A673 (cell line): ENCODE measurements at regions not wholly inside any gene's neighbourhood (a gene's known extent, or its start where the extent isn't known, plus 50 kb on each side); places are given as distances from the start of the nearest gene placed in this dataset.

ENCODE experiments used
- BruUV-seq: library from RNA; stranded (reverse); fragments of 400-500 nt; replicated peaks from 2 replicates; lab custom pipeline; 2021; lab: Mats Ljungman, UMichigan
- CTCF ChIA-PET: fragments of 300-600 bp; sonication (Branson Sonifier 250); formaldehyde crosslinking; loops from one replicate; lab custom pipeline; 2022; ENCODE audit warnings: antibody characterized with exemption; lab: Charles Lee
- POLR2A ChIA-PET: fragments of 300-600 bp; sonication (Branson Sonifier 250); formaldehyde crosslinking; loops from one replicate; lab custom pipeline; 2022; ENCODE audit warnings: antibody characterized with exemption; ENCODE audit not compliant: low non-redundant PET; lab: Charles Lee
- DNase-seq: peaks from one replicate; pipeline ENCODE4 v3.0.0-alpha.2; 2015; ENCODE audit warnings: low spot score
- H3K27ac ChIP-seq: fragments of 200-600 bp; sonication (generic); 2 replicates; pipeline ENCODE4 v1.5.1; 2016; ENCODE audit warnings: mixed run types, low read depth, mild to moderate bottlenecking, mixed read lengths, antibody characterized with exemption, low read length; ENCODE audit not compliant: poor library complexity, severe bottlenecking
- H3K27me3 ChIP-seq: fragments of 200-600 bp; sonication (generic); replicated peaks from 2 replicates; pipeline ENCODE4 v1.6.1; 2017; ENCODE audit warnings: mixed run types, low read depth, mild to moderate bottlenecking, mixed read lengths, antibody characterized with exemption, low read length; ENCODE audit not compliant: insufficient read depth, poor library complexity
- H3K36me3 ChIP-seq: fragments of 200-600 bp; sonication (generic); 2 replicates; pipeline ENCODE4 v1.6.1; 2016; ENCODE audit warnings: mixed run types, mild to moderate bottlenecking, mixed read lengths, antibody characterized with exemption, low read length; ENCODE audit not compliant: insufficient read depth, poor library complexity, severe bottlenecking
- H3K4me1 ChIP-seq: fragments of 200-600 bp; sonication (generic); 2 replicates; pipeline ENCODE4 v1.6.1; 2017; ENCODE audit warnings: mixed run types, mild to moderate bottlenecking, mixed read lengths, antibody characterized with exemption, low read length; ENCODE audit not compliant: insufficient read depth, poor library complexity, severe bottlenecking
- H3K4me3 ChIP-seq: fragments of 200-600 bp; sonication (generic); 2 replicates; pipeline ENCODE4 v1.5.1; 2016; ENCODE audit warnings: low read depth, mixed run types, mild to moderate bottlenecking, mixed read lengths, low read length; ENCODE audit not compliant: poor library complexity, severe bottlenecking
- H3K9me3 ChIP-seq: fragments of 200-600 bp; sonication (generic); 2 replicates; pipeline ENCODE4 v1.6.1; 2016; ENCODE audit warnings: mixed run types, low read depth, mild to moderate bottlenecking, mixed read lengths, antibody characterized with exemption, low read length; ENCODE audit not compliant: poor library complexity, severe bottlenecking
- EZH2 ChIP-seq: fragments of 200-600 bp; sonication (generic); IDR thresholded peaks from 2 replicates; pipeline ENCODE4 v1.6.1; 2017; ENCODE audit warnings: borderline replicate concordance, low read depth, mild to moderate bottlenecking, mixed read lengths, antibody characterized with exemption, low read length; ENCODE audit not compliant: poor library complexity, severe bottlenecking
- intact Hi-C: fragments of 100-400 bp; cut with micrococcal nuclease; formaldehyde crosslinking; loops from one replicate; pipeline ENCODE4 v1.10.0; 2022; ENCODE audit not compliant: unreplicated experiment
- TF ChIP-seq, protein P1 (sequence below): fragments of 300-800, 200-600 bp; sonication (generic); conservative IDR thresholded peaks from 2 replicates; pipeline ENCODE4 v1.5.1; 2017; ENCODE audit warnings: low read depth, mild to moderate bottlenecking, antibody characterized with exemption, low read length, moderate library complexity, mixed read lengths

GRCh38 chr12:89977405-89978085, 268.9 kb upstream of the ATP2B1 start:
- Histone ChIP-seq H3K4me1 (peaks cover 31% of the 10 kb centered on the region), H3K27me3 (no peaks in the 10 kb centered on the region), H3K27ac (no peak overlapping the region), H3K36me3 (no peaks in the 10 kb centered on the region), H3K4me3 (no peak overlapping the region), H3K9me3 (no peaks in the 10 kb centered on the region)
- TF ChIP-seq, protein P1, sequence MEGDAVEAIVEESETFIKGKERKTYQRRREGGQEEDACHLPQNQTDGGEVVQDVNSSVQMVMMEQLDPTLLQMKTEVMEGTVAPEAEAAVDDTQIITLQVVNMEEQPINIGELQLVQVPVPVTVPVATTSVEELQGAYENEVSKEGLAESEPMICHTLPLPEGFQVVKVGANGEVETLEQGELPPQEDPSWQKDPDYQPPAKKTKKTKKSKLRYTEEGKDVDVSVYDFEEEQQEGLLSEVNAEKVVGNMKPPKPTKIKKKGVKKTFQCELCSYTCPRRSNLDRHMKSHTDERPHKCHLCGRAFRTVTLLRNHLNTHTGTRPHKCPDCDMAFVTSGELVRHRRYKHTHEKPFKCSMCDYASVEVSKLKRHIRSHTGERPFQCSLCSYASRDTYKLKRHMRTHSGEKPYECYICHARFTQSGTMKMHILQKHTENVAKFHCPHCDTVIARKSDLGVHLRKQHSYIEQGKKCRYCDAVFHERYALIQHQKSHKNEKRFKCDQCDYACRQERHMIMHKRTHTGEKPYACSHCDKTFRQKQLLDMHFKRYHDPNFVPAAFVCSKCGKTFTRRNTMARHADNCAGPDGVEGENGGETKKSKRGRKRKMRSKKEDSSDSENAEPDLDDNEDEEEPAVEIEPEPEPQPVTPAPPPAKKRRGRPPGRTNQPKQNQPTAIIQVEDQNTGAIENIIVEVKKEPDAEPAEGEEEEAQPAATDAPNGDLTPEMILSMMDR, result no peak
- no peak for TF ChIP-seq EZH2
- CTCF ChIA-PET, result no interaction called here
- BruUV-seq, result no TSS peak
- intact Hi-C loops, result no loop called here
- peak; percentile 33 for DNase-seq
- POLR2A ChIA-PET, result interaction anchor here (0.5 kb wide), 1 partner anchor 14 kb away, joined by 7 read pairs; no protein-coding TSS in a partner anchor

- no TSS peak for BruUV-seq
- H3K9me3 ChIP-seq, result no peaks in the 10 kb centered on the region
- no peak overlapping the region for H3K27ac ChIP-seq
- H3K4me1 ChIP-seq, result peaks cover 31% of the 10 kb centered on the region
- CTCF ChIA-PET, result no interaction called here
- POLR2A ChIA-PET, result no interaction called here
- H3K27me3 ChIP-seq, result no peaks in the 10 kb centered on the region
- no peak overlapping the region for H3K4me3 ChIP-seq
- DNase-seq, result no peak
- intact Hi-C loops, result no loop called here
- no peak for TF ChIP-seq EZH2
- TF ChIP-seq, protein P1, result no peak
- no peaks in the 10 kb centered on the region for H3K36me3 ChIP-seq
These were observed 268.2 kb upstream of the ATP2B1 start for GRCh38 chr12:89976866-89977265.

DNA sequence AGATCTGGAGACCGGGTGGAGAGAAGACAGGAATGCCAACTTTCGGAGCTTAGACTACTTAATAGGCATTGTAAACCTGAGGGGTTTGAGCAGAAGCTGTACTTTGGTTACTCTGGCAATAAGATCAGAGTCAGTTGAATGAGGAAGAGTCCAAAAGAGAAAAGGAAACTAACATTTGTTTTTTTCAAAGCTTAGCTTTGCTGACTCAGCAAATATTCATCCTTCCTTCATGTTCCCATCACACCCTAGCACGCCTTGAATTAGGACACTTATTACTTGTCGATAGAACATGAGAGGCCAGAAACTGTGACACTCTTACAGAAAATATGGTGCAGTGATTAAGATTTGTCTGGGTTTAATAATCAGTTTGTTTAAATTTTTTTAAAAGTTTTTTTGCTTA, 266.9 kb upstream of the ATP2B1 start:
- CTCF ChIA-PET, result no interaction called here
- no peak overlapping the region for H3K4me3 ChIP-seq
- no peak for DNase-seq
- H3K9me3 ChIP-seq, result no peaks in the 10 kb centered on the region
- H3K36me3 ChIP-seq, result no peaks in the 10 kb centered on the region
- intact Hi-C loops, result no loop called here
- no peak overlapping the region for H3K27ac ChIP-seq
- peaks cover 26% of the 10 kb centered on the region for H3K4me1 ChIP-seq
- no peaks in the 10 kb centered on the region for H3K27me3 ChIP-seq
- no peak for TF ChIP-seq EZH2
- TF ChIP-seq, protein P1, result no peak
- no TSS peak for BruUV-seq
- POLR2A ChIA-PET, result interaction anchor here (0.6 kb wide), 1 partner anchor 11 kb away, joined by 3 read pairs; no protein-coding TSS in a partner anchor
